RKO (cell line): ENCODE measurements at regions not wholly inside any gene's neighbourhood (a gene's known extent, or its start where the extent isn't known, plus 50 kb on each side); places are given as distances from the start of the nearest gene placed in this dataset.

Source experiments
- DNase-seq: peaks from one replicate; pipeline ENCODE4 v3.0.0-alpha.2; 2016; ENCODE audit warnings: low spot score

- no peak for DNase-seq
These were observed 490.2 kb upstream of the SULF2 start for GRCh38 chr20:48275286-48276020.

- no peak for DNase-seq
These were observed 488.6 kb upstream of the SULF2 start for GRCh38 chr20:48273843-48274242.

GRCh38 chr20:48270885-48271284 is 485.6 kb upstream of the SULF2 start:
- DNase-seq, result no peak

- no peak for DNase-seq
These were observed 482.8 kb upstream of the SULF2 start for GRCh38 chr20:48267860-48268633.

GRCh38 chr20:48266571-48266970 is 481.3 kb upstream of the SULF2 start:
- DNase-seq, result no peak

- no peak for DNase-seq
These were observed 480.5 kb upstream of the SULF2 start for GRCh38 chr20:48265791-48266190.

GRCh38 chr20:48262955-48263354 is 477.7 kb upstream of the SULF2 start:
- no peak for DNase-seq

- no peak for DNase-seq
These were observed 477.2 kb upstream of the SULF2 start for GRCh38 chr20:48262466-48262865.

- DNase-seq, result no peak
These were observed 476.2 kb upstream of the SULF2 start for GRCh38 chr20:48261398-48261910.

- DNase-seq, result no peak
These were observed 475.0 kb upstream of the SULF2 start for GRCh38 chr20:48260129-48260756.

GRCh38 chr20:48259456-48259855 is 474.2 kb upstream of the SULF2 start:
- no peak for DNase-seq

- DNase-seq, result no peak
These were observed 472.6 kb upstream of the SULF2 start for GRCh38 chr20:48257833-48258232.

GRCh38 chr20:48247961-48248360 is 462.7 kb upstream of the SULF2 start:
- DNase-seq, result no peak

- DNase-seq, result no peak
These were observed 460.9 kb upstream of the SULF2 start for GRCh38 chr20:48246061-48246790.

GRCh38 chr20:48242623-48243022 is 457.3 kb upstream of the SULF2 start:
- DNase-seq, result no peak

GRCh38 chr20:48241482-48241881 is 456.2 kb upstream of the SULF2 start:
- no peak for DNase-seq

GRCh38 chr20:48238781-48239180 is 453.5 kb upstream of the SULF2 start:
- DNase-seq, result no peak

- DNase-seq, result peak; percentile 24
These were observed 453.0 kb upstream of the SULF2 start for GRCh38 chr20:48238326-48238725.

- no peak for DNase-seq
These were observed 451.0 kb upstream of the SULF2 start for GRCh38 chr20:48236000-48236970.

GRCh38 chr20:48234951-48235350 is 449.7 kb upstream of the SULF2 start:
- DNase-seq, result no peak
